Embryonic facial prominence (tissue), 1 donor: ENCODE measurements at regions not wholly inside any gene's neighbourhood (a gene's known extent, or its start where the extent isn't known, plus 50 kb on each side); places are given as distances from the start of the nearest gene placed in this dataset.
A peak's percentile ranks its signal among the peaks of the same experiment; 100 is the strongest.

ENCODE experiments used
- DNase-seq: peaks from one replicate; pipeline ENCODE4 v3.0.0-alpha.2; 2016; ENCODE audit errors: extremely low spot score

GRCh38 chr20:39222101-39222500 is 260.0 kb downstream of the DHX35 start:
- no peak for DNase-seq

- DNase-seq = no peak
These were observed 254.1 kb downstream of the DHX35 start for GRCh38 chr20:39216195-39216594.

DNA sequence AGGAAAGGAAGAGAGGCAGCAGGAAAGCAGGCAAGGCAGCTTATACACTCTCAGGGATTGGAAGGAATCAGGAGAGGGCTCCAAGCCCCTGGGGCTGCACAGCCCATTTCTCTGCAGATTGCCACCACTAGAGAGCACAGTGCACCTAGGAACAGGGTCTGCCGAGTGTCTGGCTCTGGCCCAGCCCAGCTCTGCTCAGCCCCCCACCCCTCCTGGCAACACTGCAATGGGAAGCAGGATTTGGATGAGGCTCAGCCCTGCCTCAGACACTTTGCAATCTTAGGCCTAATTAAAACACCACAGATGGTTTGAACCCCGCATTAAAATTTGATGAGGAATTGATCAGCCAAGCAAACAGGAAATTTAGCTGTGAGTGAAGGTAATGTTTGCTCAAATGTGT is 252.7 kb downstream of the DHX35 start:
- DNase-seq = no peak

DNA sequence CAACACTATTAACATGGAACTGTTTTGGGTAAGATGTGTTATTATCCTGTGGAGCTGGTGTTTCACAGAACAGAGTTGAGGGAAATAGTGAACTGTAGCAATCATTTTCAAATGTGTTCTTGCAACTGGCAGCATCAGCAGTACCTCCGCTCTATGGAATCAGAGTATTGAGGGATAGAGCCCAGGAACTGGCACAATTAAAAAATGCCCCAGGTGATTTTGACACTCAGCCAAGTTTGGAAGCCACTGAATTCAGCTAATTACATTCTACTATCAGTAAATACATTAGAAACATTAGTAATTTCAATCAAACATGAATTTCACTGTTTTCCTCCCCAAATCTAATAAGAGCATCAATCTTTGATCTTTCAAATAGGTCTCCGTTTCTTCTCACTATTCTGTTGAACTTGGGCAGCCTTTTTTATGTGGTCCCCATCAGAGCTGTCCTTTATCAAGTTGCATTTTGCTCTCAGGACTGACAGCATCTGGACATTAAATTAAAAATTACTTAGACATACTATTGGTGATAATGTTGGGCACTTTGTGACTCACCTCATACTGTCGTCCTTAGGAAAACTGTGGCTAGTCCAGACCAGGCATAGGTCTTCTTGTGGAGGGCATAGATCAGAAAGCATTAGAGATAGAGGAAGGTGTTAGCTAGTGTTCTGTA is 251.5 kb downstream of the DHX35 start:
- no peak for DNase-seq

DNA sequence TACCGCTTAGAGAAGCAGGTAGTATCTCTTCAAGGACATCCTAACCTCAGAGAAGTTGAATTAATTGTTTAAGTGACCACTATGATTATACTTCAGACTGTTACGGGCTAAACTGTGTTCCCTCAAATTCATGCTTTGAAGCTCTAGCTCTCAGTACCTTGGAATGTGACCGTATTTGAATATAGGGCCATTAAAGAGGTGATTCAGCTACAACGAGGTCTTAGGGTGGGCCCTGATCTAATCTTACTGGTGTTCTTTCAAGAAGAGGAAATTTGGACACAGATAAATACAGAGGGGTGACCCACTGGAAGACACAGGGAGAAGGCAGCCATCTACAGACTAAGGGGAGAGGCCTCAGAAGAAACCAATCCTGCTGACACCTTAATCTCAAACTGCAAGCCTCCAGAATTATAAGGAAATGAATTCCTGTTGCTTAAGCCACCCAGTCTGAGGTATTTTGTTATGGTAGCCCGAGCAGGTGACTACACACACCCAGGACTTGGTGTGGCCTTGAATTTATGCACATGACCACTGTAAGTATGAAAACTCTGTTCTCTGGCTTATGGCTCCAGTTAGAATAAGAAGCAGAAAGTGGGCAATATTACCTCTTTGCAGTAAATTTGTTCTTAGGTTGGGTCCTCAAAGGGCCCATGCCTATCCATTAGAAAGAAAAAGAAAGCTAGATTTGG is 249.1 kb downstream of the DHX35 start:
- no peak for DNase-seq

- DNase-seq = no peak
These were observed 248.3 kb downstream of the DHX35 start for GRCh38 chr20:39210341-39211036.

GRCh38 chr20:39206899-39207564 is 244.9 kb downstream of the DHX35 start:
- DNase-seq = no peak

DNA sequence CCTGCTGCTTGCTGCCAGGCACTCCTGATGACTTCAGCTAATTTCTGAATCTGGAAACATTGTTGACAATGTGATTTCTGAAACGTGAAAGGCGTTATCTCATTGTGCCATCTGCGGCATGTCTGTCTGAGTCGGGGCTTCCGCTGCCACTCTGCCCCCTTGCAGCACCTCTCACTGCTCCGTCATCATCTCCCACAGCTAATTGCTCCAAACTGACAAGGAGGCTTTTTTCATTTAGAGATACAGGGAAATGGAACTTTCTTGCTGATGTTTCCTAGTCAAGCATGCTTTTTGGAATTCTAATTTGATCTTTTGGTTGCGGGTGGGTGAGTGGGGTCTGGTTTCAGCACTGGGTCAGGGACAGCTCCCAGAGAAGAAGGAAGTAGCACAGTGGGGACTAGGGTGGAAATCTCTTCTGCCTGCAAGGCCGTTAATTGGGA is 233.5 kb downstream of the DHX35 start:
- DNase-seq = peak; percentile 11

DNA sequence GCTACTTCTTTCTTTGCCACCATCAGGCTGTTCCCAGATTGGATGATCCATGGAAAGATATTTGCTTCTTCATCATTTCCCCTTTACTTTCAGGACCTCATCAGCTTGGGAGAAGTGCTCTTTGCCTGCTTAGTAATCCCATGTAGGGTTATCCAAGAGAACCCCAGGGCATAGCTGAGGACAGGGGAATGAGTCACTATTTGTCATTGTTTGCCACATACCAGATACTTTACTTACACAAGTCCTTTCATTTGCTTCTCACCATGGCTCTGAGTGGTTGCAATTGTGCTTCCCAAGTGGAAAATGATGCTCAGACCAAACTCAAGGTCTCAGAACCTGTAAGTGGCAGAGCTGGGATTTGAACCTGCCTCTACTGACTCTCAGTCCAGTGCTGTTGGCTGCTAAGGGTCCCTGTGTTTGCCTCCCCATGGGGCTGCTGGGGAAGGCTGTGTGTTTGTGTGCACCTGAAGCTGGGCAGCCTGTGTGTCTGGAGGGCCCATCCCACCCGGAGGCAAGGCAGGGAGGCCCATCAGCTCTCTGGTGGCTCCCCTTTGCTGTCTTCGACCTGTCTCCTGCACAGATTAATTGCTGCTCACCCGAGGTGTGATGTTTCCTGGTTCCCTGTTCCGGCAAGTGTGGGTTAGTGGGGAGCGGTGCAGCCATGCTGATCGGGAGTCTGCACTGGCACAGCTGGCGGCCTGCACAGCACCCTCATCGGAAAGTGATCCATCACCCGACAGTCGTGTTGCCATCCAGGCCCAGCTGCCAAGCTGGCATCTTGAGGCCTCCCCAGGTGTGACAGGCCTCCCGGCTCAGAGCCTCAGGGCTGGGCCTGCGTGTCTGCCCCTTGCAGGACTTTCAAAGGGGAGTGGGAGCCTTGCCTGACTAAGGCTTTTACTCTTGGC is 228.8 kb downstream of the DHX35 start:
- DNase-seq = no peak

GRCh38 chr20:39188266-39188765 is 226.2 kb downstream of the DHX35 start:
- DNase-seq = no peak

DNA sequence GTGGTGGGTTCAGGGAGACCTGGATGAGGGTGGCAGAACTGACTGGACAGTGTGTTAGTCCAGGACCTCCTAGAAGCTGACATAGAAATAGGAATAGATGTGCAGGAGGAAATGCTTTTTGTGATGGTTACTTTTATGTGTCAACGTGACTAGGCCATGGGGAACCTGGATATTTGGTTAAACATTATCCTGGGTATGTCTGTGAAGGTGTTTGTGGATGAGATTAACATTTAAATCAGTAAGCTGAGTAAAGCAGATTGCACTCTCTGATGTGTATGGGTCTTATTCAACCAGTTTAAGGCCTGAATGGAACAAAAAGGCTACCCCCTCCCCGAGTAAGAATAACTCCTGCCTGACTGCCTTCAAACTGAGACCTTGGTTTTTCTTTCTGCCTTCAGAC is 219.3 kb downstream of the DHX35 start:
- DNase-seq = no peak

- no peak for DNase-seq
These were observed 214.3 kb downstream of the DHX35 start for GRCh38 chr20:39176457-39176856.

DNA sequence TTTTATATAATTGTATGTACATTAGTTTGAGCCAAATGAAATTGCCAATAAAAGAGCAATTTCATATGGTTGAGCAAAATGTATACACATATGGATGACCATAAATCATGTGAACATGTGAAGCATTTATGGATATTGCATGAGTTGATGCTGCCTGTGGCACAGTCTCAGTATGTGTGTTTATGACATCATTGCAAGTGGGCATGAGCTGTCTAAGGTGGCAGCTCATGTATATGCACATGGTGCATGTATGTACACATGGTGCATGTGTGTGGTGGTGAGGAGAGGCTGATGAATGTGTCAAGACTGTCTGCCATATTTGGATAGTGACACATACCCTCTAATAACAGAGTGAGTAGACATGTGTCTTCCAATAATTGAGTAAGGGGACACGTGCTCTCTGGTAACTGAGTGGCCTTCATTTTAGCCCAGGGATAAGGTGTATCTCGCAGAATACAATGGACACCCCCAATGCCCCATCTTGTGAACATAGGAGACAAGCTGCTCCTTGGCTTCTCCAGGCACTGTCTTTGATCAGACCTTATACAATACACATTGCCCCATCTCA is 208.8 kb downstream of the DHX35 start:
- DNase-seq = no peak

- DNase-seq = no peak
These were observed 203.0 kb downstream of the DHX35 start for GRCh38 chr20:39165099-39165498.

DNA sequence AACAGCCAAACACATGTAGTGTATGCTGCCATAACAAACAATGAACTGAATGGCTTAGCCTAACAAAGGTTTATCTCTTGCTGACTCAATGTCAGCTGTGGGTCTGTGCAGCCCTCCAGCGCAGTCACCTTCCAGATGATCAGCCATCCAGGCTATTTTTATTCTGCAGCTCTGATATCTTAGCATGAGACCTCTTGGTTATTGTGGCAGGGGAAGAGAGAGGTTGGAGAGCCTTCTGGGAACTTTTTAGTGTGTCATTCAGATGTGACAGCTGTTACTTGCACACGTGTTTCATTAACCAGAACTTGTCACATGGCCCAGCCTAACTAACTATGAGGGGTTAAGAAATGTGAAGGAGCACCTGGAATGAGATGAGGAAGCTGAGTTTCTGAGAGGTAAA is 202.5 kb downstream of the DHX35 start:
- DNase-seq = no peak

- no peak for DNase-seq
These were observed 201.8 kb downstream of the DHX35 start for GRCh38 chr20:39163993-39164392.

DNA sequence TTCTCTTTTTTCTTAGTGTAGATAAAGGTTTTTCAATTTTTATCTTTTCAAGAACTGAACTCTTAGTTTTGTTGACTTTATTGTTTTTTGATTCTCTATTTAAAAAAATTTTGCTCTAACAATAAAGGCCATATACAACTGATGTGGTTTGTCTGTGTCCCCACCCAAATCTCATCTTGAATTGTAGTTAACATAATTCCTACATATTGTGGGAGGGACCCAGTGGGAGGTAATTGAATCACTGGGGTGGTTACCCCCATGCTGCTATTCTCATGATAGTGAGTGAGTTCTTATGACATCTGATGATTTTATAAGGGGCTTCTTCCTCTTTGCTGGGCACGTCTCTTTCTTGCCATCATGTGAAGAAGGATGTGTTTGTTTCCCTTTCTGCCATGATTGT is 199.8 kb downstream of the DHX35 start:
- DNase-seq = no peak

DNA sequence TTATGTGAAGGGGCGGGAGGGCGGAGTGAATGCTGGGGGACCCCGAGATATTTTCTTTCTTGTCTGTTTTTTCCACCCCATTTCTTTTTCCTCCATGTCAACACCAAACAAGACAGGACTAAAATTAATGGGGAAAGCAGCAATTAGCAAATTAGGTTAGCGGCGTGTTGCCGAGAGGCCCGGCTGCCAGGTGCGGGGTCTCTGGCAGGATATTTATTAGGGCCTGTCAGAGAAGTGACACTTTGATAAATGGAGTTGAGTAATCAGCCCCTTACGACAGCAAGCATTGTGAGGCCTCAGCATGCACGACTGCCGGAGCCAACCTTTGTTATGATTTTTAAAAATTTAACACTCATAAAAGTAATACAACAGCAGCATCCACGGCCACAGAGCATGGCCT is 193.8 kb downstream of the DHX35 start:
- no peak for DNase-seq

DNA sequence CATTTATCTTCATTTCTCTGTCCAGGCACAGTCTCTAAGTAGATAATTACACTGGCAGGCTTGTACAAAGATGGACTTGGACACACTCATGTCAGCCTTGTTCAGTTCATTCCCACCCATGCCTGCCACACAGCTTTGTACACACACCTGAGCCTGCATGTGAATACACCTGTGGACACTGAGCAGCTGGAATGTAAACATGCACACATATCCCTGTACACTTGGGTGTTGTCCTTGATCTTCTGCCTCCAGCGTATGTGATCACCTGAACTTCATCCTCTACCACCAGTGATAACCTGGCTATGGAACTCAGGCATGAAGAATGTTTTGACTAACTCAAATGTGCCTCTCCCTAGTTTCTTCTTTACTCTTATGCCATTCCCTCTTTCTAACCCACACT is 190.6 kb downstream of the DHX35 start:
- DNase-seq = no peak

DNA sequence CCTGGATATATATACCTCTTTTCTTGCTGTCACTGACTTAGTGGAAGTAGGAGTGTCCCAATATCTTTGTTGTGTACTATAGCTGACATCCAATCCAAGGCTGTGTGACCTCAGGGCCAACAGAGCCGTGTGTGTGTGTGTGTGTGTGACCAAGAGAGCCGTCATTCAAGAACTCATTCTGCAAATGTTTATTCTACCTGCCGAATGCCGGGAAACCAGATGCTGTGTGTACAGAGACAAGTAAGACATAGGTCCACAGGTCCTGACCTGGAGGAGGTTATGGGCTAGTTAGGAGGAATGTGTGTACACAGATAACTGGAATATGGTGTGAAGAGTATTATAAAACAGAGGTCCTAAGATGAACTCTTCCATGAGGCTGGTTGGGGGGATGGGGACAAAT is 190.0 kb downstream of the DHX35 start:
- no peak for DNase-seq

DNA sequence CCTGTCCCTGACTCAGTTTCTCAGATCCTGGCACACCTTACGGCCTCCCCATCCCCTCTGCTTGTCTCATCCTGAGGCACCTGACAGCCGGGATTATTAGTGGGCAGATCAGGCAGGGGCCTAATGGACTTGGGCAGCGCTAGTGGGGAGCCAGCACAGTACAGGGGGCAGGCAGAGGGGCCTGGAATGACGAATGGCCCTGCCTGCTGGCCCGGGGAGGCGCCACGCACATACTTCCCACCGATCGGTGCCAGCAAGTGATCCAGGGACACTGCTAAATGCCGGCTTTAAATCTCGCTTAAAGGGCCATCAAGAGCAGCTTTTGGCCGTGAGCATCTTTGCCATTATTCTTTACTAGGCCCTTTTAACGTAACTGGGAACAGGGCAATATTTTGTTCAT is 188.4 kb downstream of the DHX35 start:
- DNase-seq = no peak
